K562 (cell line): ENCODE measurements at regions not wholly inside any gene's neighbourhood (a gene's known extent, or its start where the extent isn't known, plus 50 kb on each side); places are given as distances from the start of the nearest gene placed in this dataset.

Experiments
- ATAC-seq: fragments of 200-7000 bp; cut with Tn5 transposase; 3 replicates; pipeline ENCODE4 v1.9.1; 2020; ENCODE audit warnings: moderate library complexity
- BruUV-seq: library from RNA; stranded (reverse); fragments of 400-500 nt; replicated peaks from 2 replicates; lab custom pipeline; 2021; lab: Mats Ljungman, UMichigan
- CTCF ChIA-PET: fragments of 300-600 bp; formaldehyde crosslinking; extraction: SDS; loops from one replicate; lab custom pipeline; 2021; ENCODE audit warnings: low intra/inter-chr PET ratio; lab: Yijun Ruan, JAX
- POLR2A ChIA-PET: fragments of 300-600, 350-650 bp; sonication (Branson Sonifier 250); formaldehyde crosslinking; extraction: SDS; loops from one replicate; lab custom pipeline; 2021; ENCODE audit warnings: antibody characterized with exemption, inconsistent platforms; lab: Yijun Ruan, JAX
- DNase-seq, 4 experiments: peaks; one replicate each; pipeline versions ENCODE4 v3.0.0 to v3.0.0-alpha.2; 2011 to 2018; ENCODE audit warnings: low spot score in 3 of 4, mixed read lengths in 3 of 4; ENCODE audit errors: extremely low read depth in 1 of 4
- FAIRE-seq: peaks from 2 replicates; lab custom pipeline; 2011; peaks lifted over from hg19 to GRCh38; lab: Jason Lieb, UNC
- H2AFZ ChIP-seq: 2 replicates; pipeline ENCODE4 v1.6.0; 2011; ENCODE audit warnings: low read depth, low read length, control low read depth, inconsistent platforms
- H3K27ac ChIP-seq: fragments of 200-600 bp; 3 replicates; pipeline ENCODE4 v1.8.0; 2011; ENCODE audit warnings: low read depth, mild to moderate bottlenecking, control low read depth, inconsistent platforms, low read length, moderate library complexity, mixed read lengths; ENCODE audit errors: extremely low read depth
- H3K27me3 ChIP-seq, 2 experiments: fragments of 300-600 bp in 1 of 2; 2 replicates in 1 of 2; 3 replicates in 1 of 2; pipeline versions ENCODE4 v1.6.0 to v1.8.0; 2011; ENCODE audit warnings: inconsistent platforms in 2 of 2, low read length in 2 of 2, mild to moderate bottlenecking in 1 of 2, mixed read lengths in 1 of 2, moderate library complexity in 1 of 2; ENCODE audit not compliant: control insufficient read depth in 2 of 2, insufficient read depth in 2 of 2
- H3K36me3 ChIP-seq: fragments of 300-600 bp; 3 replicates; pipeline ENCODE4 v1.8.0; 2011; ENCODE audit warnings: mild to moderate bottlenecking, low read length, inconsistent platforms; ENCODE audit not compliant: control insufficient read depth, insufficient read depth
- H3K4me1 ChIP-seq, 2 experiments: fragments of 200-600 bp in 1 of 2; replicated peaks in 1 of 2; 2 replicates in 1 of 2; 3 replicates in 1 of 2; pipeline versions ENCODE4 v1.5.1 to v1.8.0; 2011; ENCODE audit warnings: inconsistent platforms in 2 of 2, low read length in 2 of 2, mild to moderate bottlenecking in 1 of 2, mixed read lengths in 1 of 2, moderate library complexity in 1 of 2; ENCODE audit not compliant: control insufficient read depth in 2 of 2, insufficient read depth in 2 of 2
- H3K4me2 ChIP-seq: 2 replicates; pipeline ENCODE4 v1.6.1; 2011; ENCODE audit warnings: low read length, control low read depth, inconsistent platforms, mixed read lengths; ENCODE audit not compliant: insufficient read depth
- H3K4me3 ChIP-seq: fragments of 200-600 bp; sonication (generic), shearing (Covaris generic); 2 replicates; pipeline ENCODE4 v1.5.1; 2016; ENCODE audit warnings: control low read depth, inconsistent platforms
- H3K79me2 ChIP-seq: fragments of 200-600 bp; 3 replicates; pipeline ENCODE4 v1.8.0; 2011; ENCODE audit warnings: low read length, inconsistent platforms; ENCODE audit not compliant: control insufficient read depth, insufficient read depth
- H3K9ac ChIP-seq, 2 experiments: 2 replicates each; pipeline versions ENCODE4 v1.6.0 to v1.6.1; 2011; ENCODE audit warnings: low read depth in 2 of 2, low read length in 2 of 2, control low read depth in 1 of 2, inconsistent platforms in 1 of 2, mild to moderate bottlenecking in 1 of 2, mixed read lengths in 1 of 2; ENCODE audit not compliant: insufficient read depth in 1 of 2
- H3K9me1 ChIP-seq: one replicate; pipeline ENCODE4 v1.6.0; 2011; ENCODE audit warnings: inconsistent platforms, mild to moderate bottlenecking, low read length, moderate library complexity; ENCODE audit not compliant: control insufficient read depth, insufficient read depth
- H3K9me3 ChIP-seq: replicated peaks from 2 replicates; pipeline ENCODE4 v1.5.1; 2011; ENCODE audit warnings: low read depth, low read length, inconsistent platforms; ENCODE audit not compliant: control insufficient read depth, insufficient read depth
- H4K20me1 ChIP-seq: replicated peaks from 2 replicates; pipeline ENCODE4 v1.6.1; 2011; ENCODE audit warnings: low read length, inconsistent platforms, mixed read lengths; ENCODE audit not compliant: control insufficient read depth, insufficient read depth
- EP400 ChIP-seq: fragments of 450-650 bp; IDR thresholded peaks from 2 replicates; pipeline ENCODE4 v1.6.1; 2017; ENCODE audit warnings: antibody characterized with exemption, mild to moderate bottlenecking, moderate library complexity
- ETV6 ChIP-seq, 3 experiments: fragments of 150-350 bp in 1 of 3; sonication (generic) in 1 of 3; formaldehyde crosslinking in 1 of 3; IDR thresholded peaks; 2 replicates each; pipeline versions ENCODE4 v1.6.1 to v1.8.0; 2014 to 2022; ENCODE audit warnings: borderline replicate concordance in 2 of 3, low read depth in 2 of 3, antibody characterized with exemption in 1 of 3, low read length in 1 of 3, mild to moderate bottlenecking in 1 of 3, missing genetic modification reagents in 1 of 3
- FOXA3 ChIP-seq, 2 experiments: fragments of 450-650 bp in 1 of 2; sonication (generic) in 1 of 2; formaldehyde crosslinking; IDR thresholded peaks in 1 of 2; conservative IDR thresholded peaks in 1 of 2; 2 replicates each; pipeline versions ENCODE4 v1.4.0 to v1.8.0; 2020 to 2022; ENCODE audit warnings: mild to moderate bottlenecking in 2 of 2, missing genetic modification reagents in 1 of 2
- GTF2A2 ChIP-seq: IDR thresholded peaks from 2 replicates; pipeline ENCODE4 v1.6.1; 2016; ENCODE audit warnings: mild to moderate bottlenecking, missing genetic modification characterization, missing compliant biosample characterization
- HEY1 ChIP-seq: fragments of 250-450 bp; sonication (Bioruptor Pico); IDR thresholded peaks from 2 replicates; pipeline ENCODE4 v1.5.0; 2020; ENCODE audit warnings: mild to moderate bottlenecking, moderate library complexity, borderline replicate concordance
- XRCC4 ChIP-seq: IDR thresholded peaks from one replicate; pipeline ENCODE4 v1.6.1; 2011; ENCODE audit not compliant: insufficient read depth, insufficient read length; ENCODE audit errors: extremely low read depth
- WGBS: fragments of 100-300 bp; shearing (Covaris generic); methylation state at CpG from one replicate; pipeline ENCODE4 v1.1.6; 2016; ENCODE audit warnings: low coverage, mixed read lengths; ENCODE audit not compliant: insufficient coverage; ENCODE audit errors: missing lambda C conversion rate; 5-methylcytosine and 5-hydroxymethylcytosine counted together
- in situ Hi-C: fragments of 300-500 bp; cut with MboI; formaldehyde crosslinking; loops from 4 replicates; pipeline ENCODE4 v1.15.0; 2018; ENCODE audit warnings: inconsistent platforms, mixed read lengths
- intact Hi-C: fragments of 100-400 bp; cut with micrococcal nuclease; formaldehyde crosslinking; loops from 2 replicates; pipeline ENCODE4 v1.14.2; 2022
- TF ChIP-seq, protein P1 (sequence below), 2 experiments: fragments of 450-650 bp; formaldehyde crosslinking in 1 of 2; IDR thresholded peaks; 2 replicates each; pipeline versions ENCODE4 v1.4.0 to v1.6.1; 2014 to 2020; ENCODE audit warnings: mild to moderate bottlenecking in 2 of 2, borderline replicate concordance in 1 of 2, low read depth in 1 of 2

DNA sequence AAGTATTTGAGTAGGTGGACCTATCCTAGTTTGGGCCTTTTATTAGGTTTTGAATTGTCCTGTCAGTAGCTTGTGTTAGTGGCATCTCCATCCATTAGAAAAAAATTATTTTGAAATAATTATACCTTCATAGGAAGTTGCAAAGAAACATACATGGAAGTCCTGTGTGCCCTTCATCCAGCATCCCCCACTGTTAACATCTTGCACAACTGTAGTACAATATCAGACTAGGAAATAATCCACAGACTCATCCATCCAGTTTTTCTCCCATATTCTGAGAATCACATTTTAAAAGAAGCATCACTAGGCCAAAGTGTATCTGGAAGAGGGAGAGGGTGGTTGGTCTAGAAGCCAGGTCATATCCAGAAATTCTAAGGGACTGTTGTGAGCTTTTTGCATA is 155.5 kb upstream of the ROPN1 start:
- H3K4me2 ChIP-seq = no peak overlapping the region
- no peaks in the 10 kb centered on the region for H3K9me3 ChIP-seq
- no peak overlapping the region for H3K27ac ChIP-seq
- no TSS peak for BruUV-seq
- no peak overlapping the region for H3K9ac ChIP-seq
- intact Hi-C loops (no loop called here), in situ Hi-C loops (no loop called here)
- no peaks in the 10 kb centered on the region for H3K36me3 ChIP-seq
- no peak for DNase-seq
- H2AFZ ChIP-seq = no peak overlapping the region
- H3K27me3 ChIP-seq = no peaks in the 10 kb centered on the region
- no peak for TF ChIP-seq FOXA3 (CRISPR knock-in tag; conservative IDR thresholded peaks at IDR 0.05 in 1 of 2, IDR thresholded peaks at IDR 0.05 in 1 of 2)
- H3K9me1 ChIP-seq = no peaks in the 10 kb centered on the region
- no peak for FAIRE-seq
- ATAC-seq = no peak
- ChIA-PET POLR2A (no interaction called here), CTCF (no interaction called here)
- no peaks in the 10 kb centered on the region for H3K79me2 ChIP-seq
- no peaks in the 10 kb centered on the region for H3K4me1 ChIP-seq
- no peak overlapping the region for H3K4me3 ChIP-seq
- no peaks in the 10 kb centered on the region for H4K20me1 ChIP-seq

DNA sequence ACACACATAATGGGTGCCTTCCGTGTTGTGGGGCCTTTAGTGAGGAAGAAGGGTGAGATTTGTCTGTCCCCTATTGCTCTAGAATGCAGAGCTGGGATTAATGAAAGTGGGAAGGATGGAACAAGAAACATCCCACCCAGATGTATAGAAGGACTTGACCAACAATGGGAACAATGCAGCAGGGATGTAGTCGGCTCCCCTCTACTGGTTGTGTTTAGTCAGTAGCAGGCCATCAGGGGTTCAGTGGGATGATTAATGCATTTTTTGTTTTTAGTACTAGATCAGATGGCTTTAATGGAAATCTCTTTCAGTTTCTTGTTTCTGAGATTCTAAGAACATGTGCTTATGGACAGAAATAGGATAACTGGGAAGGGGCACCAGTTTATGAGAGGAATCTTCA is 156.0 kb upstream of the ROPN1 start:
- in situ Hi-C loops (no loop called here), intact Hi-C loops (no loop called here)
- Histone ChIP-seq H2AFZ (no peak overlapping the region), H3K79me2 (no peaks in the 10 kb centered on the region), H3K9me3 (no peaks in the 10 kb centered on the region), H3K4me2 (no peak overlapping the region), H4K20me1 (no peaks in the 10 kb centered on the region), H3K9me1 (no peaks in the 10 kb centered on the region), H3K9ac (no peak overlapping the region), H3K36me3 (no peaks in the 10 kb centered on the region), H3K4me1 (no peaks in the 10 kb centered on the region), H3K27ac (no peak overlapping the region), H3K4me3 (no peak overlapping the region), H3K27me3 (no peaks in the 10 kb centered on the region)
- no TSS peak for BruUV-seq
- POLR2A ChIA-PET = no interaction called here
- no peak for ATAC-seq
- CTCF ChIA-PET = no interaction called here
- WGBS = 0% methylated on average over 2 of the region's 2 CpGs
- FAIRE-seq = no peak
- DNase-seq = no peak
- TF ChIP-seq GTF2A2 = no peak
- TF ChIP-seq HEY1 (CRISPR knock-in tag) = no peak
- TF ChIP-seq, protein P1, sequence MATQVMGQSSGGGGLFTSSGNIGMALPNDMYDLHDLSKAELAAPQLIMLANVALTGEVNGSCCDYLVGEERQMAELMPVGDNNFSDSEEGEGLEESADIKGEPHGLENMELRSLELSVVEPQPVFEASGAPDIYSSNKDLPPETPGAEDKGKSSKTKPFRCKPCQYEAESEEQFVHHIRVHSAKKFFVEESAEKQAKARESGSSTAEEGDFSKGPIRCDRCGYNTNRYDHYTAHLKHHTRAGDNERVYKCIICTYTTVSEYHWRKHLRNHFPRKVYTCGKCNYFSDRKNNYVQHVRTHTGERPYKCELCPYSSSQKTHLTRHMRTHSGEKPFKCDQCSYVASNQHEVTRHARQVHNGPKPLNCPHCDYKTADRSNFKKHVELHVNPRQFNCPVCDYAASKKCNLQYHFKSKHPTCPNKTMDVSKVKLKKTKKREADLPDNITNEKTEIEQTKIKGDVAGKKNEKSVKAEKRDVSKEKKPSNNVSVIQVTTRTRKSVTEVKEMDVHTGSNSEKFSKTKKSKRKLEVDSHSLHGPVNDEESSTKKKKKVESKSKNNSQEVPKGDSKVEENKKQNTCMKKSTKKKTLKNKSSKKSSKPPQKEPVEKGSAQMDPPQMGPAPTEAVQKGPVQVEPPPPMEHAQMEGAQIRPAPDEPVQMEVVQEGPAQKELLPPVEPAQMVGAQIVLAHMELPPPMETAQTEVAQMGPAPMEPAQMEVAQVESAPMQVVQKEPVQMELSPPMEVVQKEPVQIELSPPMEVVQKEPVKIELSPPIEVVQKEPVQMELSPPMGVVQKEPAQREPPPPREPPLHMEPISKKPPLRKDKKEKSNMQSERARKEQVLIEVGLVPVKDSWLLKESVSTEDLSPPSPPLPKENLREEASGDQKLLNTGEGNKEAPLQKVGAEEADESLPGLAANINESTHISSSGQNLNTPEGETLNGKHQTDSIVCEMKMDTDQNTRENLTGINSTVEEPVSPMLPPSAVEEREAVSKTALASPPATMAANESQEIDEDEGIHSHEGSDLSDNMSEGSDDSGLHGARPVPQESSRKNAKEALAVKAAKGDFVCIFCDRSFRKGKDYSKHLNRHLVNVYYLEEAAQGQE (IDR thresholded peaks at IDR 0.05; ENCODE audit: borderline replicate concordance) = no peak
- TF ChIP-seq, protein P1 (CRISPR knock-in tag; IDR thresholded peaks at IDR 0.05; ENCODE audit: low read depth) = no peak
- no peak for TF ChIP-seq XRCC4
- TF ChIP-seq EP400 = no peak
- TF ChIP-seq ETV6 (IDR thresholded peaks at IDR 0.05; ENCODE audit: borderline replicate concordance in 1 of 2, low read depth in 2 of 2, low read length in 1 of 2) = no peak
- no peak for TF ChIP-seq ETV6 (CRISPR knock-in tag; IDR thresholded peaks at IDR 0.05; ENCODE audit: borderline replicate concordance)
